ENCODE measurements at regions not wholly inside any gene's neighbourhood (a gene's known extent, or its start where the extent isn't known, plus 50 kb on each side); places are given as distances from the start of the nearest gene placed in this dataset.

- no peaks in the 10 kb centered on the region for H3K4me1 ChIP-seq (ENCODE audit: low read length)
- H3K9me2 ChIP-seq (replicated peaks; ENCODE audit: insufficient read depth, low read length): no peaks in the 10 kb centered on the region
- H3K4me2 ChIP-seq (ENCODE audit: low read depth, low read length): no peak overlapping the region
- H3K36me3 ChIP-seq (replicated peaks; ENCODE audit: insufficient read depth, low read length): no peaks in the 10 kb centered on the region
- H3K27me3 ChIP-seq (replicated peaks; ENCODE audit: insufficient read depth, low read length): no peaks in the 10 kb centered on the region
- no peak overlapping the region for H3K27ac ChIP-seq (ENCODE audit: low read length)
- no peak overlapping the region for H3K9ac ChIP-seq (ENCODE audit: low read length)
- TF ChIP-seq EZH2phosphoT487 (IDR thresholded peaks at IDR 0.05; ENCODE audit: low read length) (no peak), CTCF (IDR thresholded peaks at IDR 0.05; ENCODE audit: low read length) (no peak), EZH2 (optimal IDR thresholded peaks at IDR 0.05; ENCODE audit: low read depth, low read length) (no peak)
- no peaks in the 10 kb centered on the region for H3F3A ChIP-seq (ENCODE audit: insufficient read depth, low read length)
- H2AFZ ChIP-seq (ENCODE audit: low read length): no peak overlapping the region
- H4K20me1 ChIP-seq (ENCODE audit: insufficient read depth, low read length): no peaks in the 10 kb centered on the region
- H3K4me3 ChIP-seq (ENCODE audit: low read length): no peak overlapping the region
- H3K79me2 ChIP-seq (ENCODE audit: low read length): no peaks in the 10 kb centered on the region
- no peaks in the 10 kb centered on the region for H3K9me3 ChIP-seq (replicated peaks; ENCODE audit: insufficient read depth, low read length)
- DNase-seq: no peak
Measured at GRCh38 chr4:181661090-181661489, 582.1 kb upstream of the TENM3 start.

- TF ChIP-seq EZH2 (optimal IDR thresholded peaks at IDR 0.05; ENCODE audit: low read depth, low read length): no peak
- no peaks in the 10 kb centered on the region for H3K79me2 ChIP-seq (ENCODE audit: low read length)
- H3K27me3 ChIP-seq (replicated peaks; ENCODE audit: insufficient read depth, low read length): no peaks in the 10 kb centered on the region
- DNase-seq: no peak
- no peak overlapping the region for H3K4me3 ChIP-seq (ENCODE audit: low read length)
- no peaks in the 10 kb centered on the region for H3K36me3 ChIP-seq (replicated peaks; ENCODE audit: insufficient read depth, low read length)
- no peaks in the 10 kb centered on the region for H4K20me1 ChIP-seq (ENCODE audit: insufficient read depth, low read length)
- no peak overlapping the region for H3K27ac ChIP-seq (ENCODE audit: low read length)
- H3K9ac ChIP-seq (ENCODE audit: low read length): no peak overlapping the region
- H3K9me2 ChIP-seq (replicated peaks; ENCODE audit: insufficient read depth, low read length): no peaks in the 10 kb centered on the region
- no peak overlapping the region for H2AFZ ChIP-seq (ENCODE audit: low read length)
- H3F3A ChIP-seq (ENCODE audit: insufficient read depth, low read length): no peaks in the 10 kb centered on the region
- H3K4me1 ChIP-seq (ENCODE audit: low read length): no peaks in the 10 kb centered on the region
- H3K4me2 ChIP-seq (ENCODE audit: low read depth, low read length): no peak overlapping the region
- H3K9me3 ChIP-seq (replicated peaks; ENCODE audit: insufficient read depth, low read length): no peaks in the 10 kb centered on the region
Measured at GRCh38 chr4:181661923-181662322, 581.3 kb upstream of the TENM3 start.

GRCh38 chr4:181662383-181662782, 580.8 kb upstream of the TENM3 start:
- Histone ChIP-seq H3K36me3 (replicated peaks; ENCODE audit: insufficient read depth, low read length) (no peaks in the 10 kb centered on the region), H3K4me1 (ENCODE audit: low read length) (no peaks in the 10 kb centered on the region), H3K9me3 (replicated peaks; ENCODE audit: insufficient read depth, low read length) (no peaks in the 10 kb centered on the region), H2AFZ (ENCODE audit: low read length) (no peak overlapping the region), H3K9ac (ENCODE audit: low read length) (no peak overlapping the region), H3K79me2 (ENCODE audit: low read length) (no peaks in the 10 kb centered on the region), H3K27me3 (replicated peaks; ENCODE audit: insufficient read depth, low read length) (no peaks in the 10 kb centered on the region), H3K9me2 (replicated peaks; ENCODE audit: insufficient read depth, low read length) (no peaks in the 10 kb centered on the region), H3K27ac (ENCODE audit: low read length) (no peak overlapping the region), H3K4me2 (ENCODE audit: low read depth, low read length) (no peak overlapping the region), H3K4me3 (ENCODE audit: low read length) (no peak overlapping the region), H4K20me1 (ENCODE audit: insufficient read depth, low read length) (no peaks in the 10 kb centered on the region), H3F3A (ENCODE audit: insufficient read depth, low read length) (no peaks in the 10 kb centered on the region)
- TF ChIP-seq EZH2 (optimal IDR thresholded peaks at IDR 0.05; ENCODE audit: low read depth, low read length) (no peak), EZH2phosphoT487 (IDR thresholded peaks at IDR 0.05; ENCODE audit: low read length) (no peak), CTCF (IDR thresholded peaks at IDR 0.05; ENCODE audit: low read length) (no peak)
- no peak for DNase-seq

GRCh38 chr4:181670506-181670905, 572.7 kb upstream of the TENM3 start:
- H2AFZ ChIP-seq (ENCODE audit: low read length): no peak overlapping the region
- no peaks in the 10 kb centered on the region for H3K4me1 ChIP-seq (ENCODE audit: low read length)
- H3K9me3 ChIP-seq (replicated peaks; ENCODE audit: insufficient read depth, low read length): no peaks in the 10 kb centered on the region
- H4K20me1 ChIP-seq (ENCODE audit: insufficient read depth, low read length): no peaks in the 10 kb centered on the region
- H3K36me3 ChIP-seq (replicated peaks; ENCODE audit: insufficient read depth, low read length): no peaks in the 10 kb centered on the region
- TF ChIP-seq EZH2phosphoT487 (IDR thresholded peaks at IDR 0.05; ENCODE audit: low read length) (no peak), EZH2 (optimal IDR thresholded peaks at IDR 0.05; ENCODE audit: low read depth, low read length) (no peak), CTCF (IDR thresholded peaks at IDR 0.05; ENCODE audit: low read length) (no peak)
- H3K27me3 ChIP-seq (replicated peaks; ENCODE audit: insufficient read depth, low read length): no peaks in the 10 kb centered on the region
- no peak overlapping the region for H3K9ac ChIP-seq (ENCODE audit: low read length)
- no peaks in the 10 kb centered on the region for H3K79me2 ChIP-seq (ENCODE audit: low read length)
- H3K4me2 ChIP-seq (ENCODE audit: low read depth, low read length): no peak overlapping the region
- DNase-seq: no peak
- no peak overlapping the region for H3K4me3 ChIP-seq (ENCODE audit: low read length)
- no peak overlapping the region for H3K27ac ChIP-seq (ENCODE audit: low read length)
- H3F3A ChIP-seq (ENCODE audit: insufficient read depth, low read length): no peaks in the 10 kb centered on the region
- no peaks in the 10 kb centered on the region for H3K9me2 ChIP-seq (replicated peaks; ENCODE audit: insufficient read depth, low read length)

Data from MM.1S (cell line).